Brain microvascular endothelial cell (primary cell): ENCODE measurements at regions not wholly inside any gene's neighbourhood (a gene's known extent, or its start where the extent isn't known, plus 50 kb on each side); places are given as distances from the start of the nearest gene placed in this dataset.

Source experiments
- DNase-seq: peaks from one replicate; pipeline ENCODE4 v3.0.0-alpha.2; 2020
- H3K27ac ChIP-seq: fragments of 250-450 bp; sonication (Bioruptor Pico); 2 replicates; pipeline ENCODE4 v1.5.1; 2020; ENCODE audit warnings: mild to moderate bottlenecking, moderate library complexity
- H3K27me3 ChIP-seq: fragments of 250-450 bp; sonication (Bioruptor Pico); replicated peaks from 2 replicates; pipeline ENCODE4 v1.5.1; 2020; ENCODE audit warnings: mild to moderate bottlenecking
- H3K36me3 ChIP-seq: fragments of 250-450 bp; sonication (Bioruptor Pico); replicated peaks from 2 replicates; pipeline ENCODE4 v1.5.1; 2020; ENCODE audit warnings: mild to moderate bottlenecking
- H3K4me3 ChIP-seq: 2 replicates; pipeline ENCODE4 v1.5.1; 2011; ENCODE audit warnings: low read depth, mild to moderate bottlenecking, control low read depth, low read length, moderate library complexity
- in situ Hi-C: cut with HindIII; loops from 2 replicates; pipeline ENCODE4 v1.10.0; 2017; ENCODE audit warnings: low sequenced_read_pairs, low pct_ligation_motif_present
- TF ChIP-seq, protein P1 (sequence below): IDR thresholded peaks from 2 replicates; pipeline ENCODE4 v1.5.1; 2011; ENCODE audit warnings: low read depth, mild to moderate bottlenecking, moderate library complexity, low read length, control low read depth, inconsistent platforms; ENCODE audit errors: missing control alignments

GRCh38 chr7:12865593-12865992 is 178.2 kb downstream of the ARL4A start:
- TF ChIP-seq, protein P1, sequence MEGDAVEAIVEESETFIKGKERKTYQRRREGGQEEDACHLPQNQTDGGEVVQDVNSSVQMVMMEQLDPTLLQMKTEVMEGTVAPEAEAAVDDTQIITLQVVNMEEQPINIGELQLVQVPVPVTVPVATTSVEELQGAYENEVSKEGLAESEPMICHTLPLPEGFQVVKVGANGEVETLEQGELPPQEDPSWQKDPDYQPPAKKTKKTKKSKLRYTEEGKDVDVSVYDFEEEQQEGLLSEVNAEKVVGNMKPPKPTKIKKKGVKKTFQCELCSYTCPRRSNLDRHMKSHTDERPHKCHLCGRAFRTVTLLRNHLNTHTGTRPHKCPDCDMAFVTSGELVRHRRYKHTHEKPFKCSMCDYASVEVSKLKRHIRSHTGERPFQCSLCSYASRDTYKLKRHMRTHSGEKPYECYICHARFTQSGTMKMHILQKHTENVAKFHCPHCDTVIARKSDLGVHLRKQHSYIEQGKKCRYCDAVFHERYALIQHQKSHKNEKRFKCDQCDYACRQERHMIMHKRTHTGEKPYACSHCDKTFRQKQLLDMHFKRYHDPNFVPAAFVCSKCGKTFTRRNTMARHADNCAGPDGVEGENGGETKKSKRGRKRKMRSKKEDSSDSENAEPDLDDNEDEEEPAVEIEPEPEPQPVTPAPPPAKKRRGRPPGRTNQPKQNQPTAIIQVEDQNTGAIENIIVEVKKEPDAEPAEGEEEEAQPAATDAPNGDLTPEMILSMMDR = no peak
- H3K4me3 ChIP-seq = no peak overlapping the region
- no peaks in the 10 kb centered on the region for H3K27me3 ChIP-seq
- H3K36me3 ChIP-seq = no peaks in the 10 kb centered on the region
- in situ Hi-C loops = no loop called here
- no peak overlapping the region for H3K27ac ChIP-seq
- no peak for DNase-seq

DNA sequence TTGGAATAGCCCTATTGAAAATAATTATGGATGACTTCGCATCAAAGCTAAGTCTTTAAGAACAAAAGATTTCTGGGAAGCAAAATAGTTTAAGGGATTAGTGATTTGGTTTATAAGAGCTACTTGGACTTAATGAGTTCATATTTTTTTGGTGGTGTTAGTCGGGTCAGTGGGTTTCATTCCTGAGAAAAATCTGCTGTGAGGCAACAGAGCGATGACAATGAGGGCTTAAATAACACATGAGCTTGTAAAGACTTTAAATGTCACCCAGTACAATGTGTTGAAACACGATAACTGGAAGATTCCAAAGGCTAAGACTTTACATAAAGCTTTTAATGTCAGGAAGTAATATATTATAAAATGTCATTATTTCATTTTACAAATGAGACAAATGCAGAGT is 178.8 kb downstream of the ARL4A start:
- no peaks in the 10 kb centered on the region for H3K36me3 ChIP-seq
- in situ Hi-C loops = no loop called here
- H3K27ac ChIP-seq = no peak overlapping the region
- TF ChIP-seq, protein P1 = no peak
- H3K27me3 ChIP-seq = no peaks in the 10 kb centered on the region
- no peak overlapping the region for H3K4me3 ChIP-seq
- DNase-seq = no peak

DNA sequence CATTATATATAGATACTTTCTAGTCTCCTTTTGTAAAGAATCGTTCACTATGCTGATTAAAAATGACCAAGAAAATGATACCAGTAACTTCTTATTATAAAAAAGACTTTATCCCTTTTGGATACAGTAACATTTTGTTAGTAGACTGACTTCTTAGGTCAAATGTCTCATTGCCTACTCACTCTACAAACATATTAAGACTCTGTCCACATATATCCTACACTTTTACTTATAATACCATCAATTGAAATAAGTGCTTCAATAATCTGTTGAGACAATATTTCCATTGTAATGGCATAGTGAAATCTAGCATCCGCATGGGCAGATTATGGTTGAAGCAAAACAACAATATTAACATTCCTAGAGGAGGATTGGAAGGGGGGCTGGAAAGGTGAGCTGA is 180.6 kb downstream of the ARL4A start:
- H3K27me3 ChIP-seq = no peaks in the 10 kb centered on the region
- in situ Hi-C loops = no loop called here
- H3K4me3 ChIP-seq = no peak overlapping the region
- H3K36me3 ChIP-seq = no peaks in the 10 kb centered on the region
- TF ChIP-seq, protein P1 = no peak
- H3K27ac ChIP-seq = no peak overlapping the region
- no peak for DNase-seq

DNA sequence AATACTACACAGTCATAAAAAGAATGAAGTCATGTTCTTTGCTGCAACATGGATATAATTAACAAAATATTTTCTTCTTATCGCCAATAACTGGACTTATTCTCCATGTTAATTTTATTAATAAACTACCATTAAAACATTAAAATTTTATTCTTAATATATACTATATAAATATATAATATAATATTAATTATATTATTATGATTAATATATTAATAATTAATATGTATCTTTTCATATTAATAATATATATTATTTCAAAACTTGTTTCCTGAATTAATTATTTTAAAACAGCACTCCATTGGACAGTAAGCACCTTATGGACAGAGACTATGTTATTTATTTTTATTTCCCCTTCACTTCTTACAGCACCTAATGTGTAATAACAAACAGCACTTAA is 182.8 kb downstream of the ARL4A start:
- H3K4me3 ChIP-seq = no peak overlapping the region
- H3K36me3 ChIP-seq = no peaks in the 10 kb centered on the region
- in situ Hi-C loops = no loop called here
- TF ChIP-seq, protein P1 = no peak
- DNase-seq = no peak
- H3K27ac ChIP-seq = no peak overlapping the region
- no peaks in the 10 kb centered on the region for H3K27me3 ChIP-seq

- H3K27ac ChIP-seq = no peak overlapping the region
- H3K36me3 ChIP-seq = no peaks in the 10 kb centered on the region
- DNase-seq = no peak
- H3K4me3 ChIP-seq = no peak overlapping the region
- TF ChIP-seq, protein P1 = no peak
- in situ Hi-C loops = no loop called here
- no peaks in the 10 kb centered on the region for H3K27me3 ChIP-seq
Observed at GRCh38 chr7:12872487-12872886, 185.1 kb downstream of the ARL4A start.

DNA sequence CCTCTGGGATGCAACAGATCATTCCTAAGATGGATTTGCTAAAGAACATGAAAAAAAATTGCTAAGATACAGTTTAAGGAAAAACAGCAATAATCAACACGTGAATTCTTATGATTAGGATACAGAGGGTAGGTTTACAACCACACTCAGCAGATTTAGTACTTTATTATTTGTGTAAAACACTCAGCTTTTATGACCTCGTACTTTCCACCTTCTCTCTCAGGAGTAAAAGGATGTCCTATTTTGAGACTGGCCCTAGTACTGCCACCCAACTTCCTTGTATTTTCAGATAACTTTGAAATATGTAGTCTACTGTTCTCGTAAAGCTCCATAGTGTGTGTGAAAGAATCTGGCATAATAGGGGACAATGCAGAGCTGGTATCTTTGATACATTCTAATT is 186.1 kb downstream of the ARL4A start:
- H3K27ac ChIP-seq = no peak overlapping the region
- in situ Hi-C loops = no loop called here
- TF ChIP-seq, protein P1 = no peak
- H3K36me3 ChIP-seq = no peaks in the 10 kb centered on the region
- no peak overlapping the region for H3K4me3 ChIP-seq
- DNase-seq = no peak
- H3K27me3 ChIP-seq = no peaks in the 10 kb centered on the region
